Mesenchymal stem cell (in vitro differentiated cells and primary cell): ENCODE measurements at regions not wholly inside any gene's neighbourhood (a gene's known extent, or its start where the extent isn't known, plus 50 kb on each side); places are given as distances from the start of the nearest gene placed in this dataset.

Source experiments
- DNase-seq: peaks from one replicate; pipeline ENCODE4 v3.0.0-alpha.2; 2013
- H2AFZ ChIP-seq: one replicate; pipeline ENCODE4 v1.6.1; 2013; ENCODE audit warnings: low read depth, mild to moderate bottlenecking, control low read depth, inconsistent platforms, low read length, moderate library complexity
- H2AK5ac ChIP-seq: 2 replicates; pipeline ENCODE4 v1.6.1; 2013; ENCODE audit warnings: low read length, moderate library complexity, mild to moderate bottlenecking, inconsistent platforms; ENCODE audit not compliant: severe bottlenecking
- H2BK120ac ChIP-seq: one replicate; pipeline ENCODE4 v1.6.1; 2013; ENCODE audit warnings: low read depth, mild to moderate bottlenecking, inconsistent platforms, low read length, moderate library complexity
- H2BK12ac ChIP-seq, 2 experiments: one replicate each; pipeline ENCODE4 v1.6.1; 2013; ENCODE audit warnings: inconsistent platforms in 2 of 2, low read length in 2 of 2, mild to moderate bottlenecking in 2 of 2, moderate library complexity in 2 of 2, control low read depth in 1 of 2
- H2BK15ac ChIP-seq: one replicate; pipeline ENCODE4 v1.6.1; 2013; ENCODE audit warnings: mild to moderate bottlenecking, low read depth, inconsistent platforms; ENCODE audit not compliant: poor library complexity, severe bottlenecking
- H2BK5ac ChIP-seq: 2 replicates; pipeline ENCODE4 v1.6.1; 2013; ENCODE audit warnings: low read depth, mild to moderate bottlenecking, low read length, control low read depth, inconsistent platforms; ENCODE audit not compliant: poor library complexity, severe bottlenecking
- H3K14ac ChIP-seq, 2 experiments: one replicate each; pipeline ENCODE4 v1.6.1; 2013; ENCODE audit warnings: inconsistent platforms in 2 of 2, low read length in 2 of 2, control low read depth in 1 of 2, mild to moderate bottlenecking in 1 of 2, moderate library complexity in 1 of 2
- H3K18ac ChIP-seq, 2 experiments: one replicate each; pipeline ENCODE4 v1.6.1; 2013; ENCODE audit warnings: inconsistent platforms in 2 of 2, low read length in 2 of 2, control low read depth in 1 of 2, low read depth in 1 of 2, mild to moderate bottlenecking in 1 of 2
- H3K23ac ChIP-seq, 2 experiments: one replicate each; pipeline ENCODE4 v1.6.1; 2013; ENCODE audit warnings: inconsistent platforms in 2 of 2, low read length in 2 of 2, mild to moderate bottlenecking in 2 of 2, moderate library complexity in 2 of 2, control low read depth in 1 of 2
- H3K27ac ChIP-seq: 2 replicates; pipeline ENCODE4 v1.5.1; 2013; ENCODE audit warnings: mild to moderate bottlenecking, moderate library complexity, low read length, control low read depth, inconsistent platforms; ENCODE audit not compliant: poor library complexity, severe bottlenecking
- H3K27me3 ChIP-seq, 2 experiments: 2 replicates each; pipeline versions ENCODE4 v1.6.1 to v1.7.0; 2013; ENCODE audit warnings: low read length in 2 of 2, mild to moderate bottlenecking in 2 of 2, moderate library complexity in 2 of 2, control low read depth in 1 of 2, inconsistent platforms in 1 of 2; ENCODE audit not compliant: control insufficient read depth in 1 of 2, insufficient read depth in 1 of 2
- H3K36me3 ChIP-seq, 2 experiments: 2 replicates each; pipeline versions ENCODE4 v1.6.1 to v1.7.0; 2013; ENCODE audit warnings: low read length in 2 of 2, control low read depth in 1 of 2, inconsistent platforms in 1 of 2, low read depth in 1 of 2, mild to moderate bottlenecking in 1 of 2; ENCODE audit not compliant: insufficient read depth in 2 of 2, control insufficient read depth in 1 of 2
- H3K4ac ChIP-seq, 2 experiments: one replicate each; pipeline ENCODE4 v1.6.1; 2013; ENCODE audit warnings: inconsistent platforms in 2 of 2, low read length in 2 of 2, mild to moderate bottlenecking in 2 of 2, moderate library complexity in 2 of 2, control low read depth in 1 of 2, low read depth in 1 of 2
- H3K4me1 ChIP-seq: 2 replicates; pipeline ENCODE4 v1.6.1; 2013; ENCODE audit warnings: low read depth, low read length, control low read depth; ENCODE audit not compliant: control insufficient read depth, insufficient read depth
- H3K4me2 ChIP-seq: 2 replicates; pipeline ENCODE4 v1.6.1; 2013; ENCODE audit warnings: low read length, mild to moderate bottlenecking, inconsistent platforms; ENCODE audit not compliant: poor library complexity, severe bottlenecking
- H3K4me3 ChIP-seq, 2 experiments: 2 replicates each; pipeline versions ENCODE4 v1.5.1 to v1.7.0; 2013; ENCODE audit warnings: low read length in 2 of 2, mild to moderate bottlenecking in 2 of 2, control low read depth in 1 of 2, low read depth in 1 of 2; ENCODE audit not compliant: insufficient read depth in 1 of 2
- H3K79me1 ChIP-seq: replicated peaks from 2 replicates; pipeline ENCODE4 v1.6.1; 2013; ENCODE audit warnings: mild to moderate bottlenecking, control low read depth, low read length, inconsistent platforms; ENCODE audit not compliant: poor library complexity, severe bottlenecking
- H3K9ac ChIP-seq: 2 replicates; pipeline ENCODE4 v1.7.0; 2013; ENCODE audit warnings: mild to moderate bottlenecking, low read length, moderate library complexity
- H3K9me3 ChIP-seq: 2 replicates; pipeline ENCODE4 v1.7.0; 2013; ENCODE audit warnings: mild to moderate bottlenecking, low read length; ENCODE audit not compliant: control insufficient read depth
- H4K8ac ChIP-seq: one replicate; pipeline ENCODE4 v1.6.1; 2013; ENCODE audit warnings: inconsistent platforms, mild to moderate bottlenecking, low read length, moderate library complexity
- H4K91ac ChIP-seq: one replicate; pipeline ENCODE4 v1.6.1; 2013; ENCODE audit warnings: mild to moderate bottlenecking, low read length, inconsistent platforms
- WGBS: methylation state at CpG from one replicate; pipeline ENCODE4 v1.1.7; 2013; ENCODE audit warnings: mixed read lengths; 5-methylcytosine and 5-hydroxymethylcytosine counted together

GRCh38 chr10:106473129-106473685 lies 691.3 kb downstream of the SORCS1 start:
- H3K23ac ChIP-seq: no peak overlapping the region
- no peak overlapping the region for H3K18ac ChIP-seq
- H4K91ac ChIP-seq: no peak overlapping the region
- H3K36me3 ChIP-seq: no peaks in the 10 kb centered on the region
- H2BK12ac ChIP-seq: no peak overlapping the region
- no peaks in the 10 kb centered on the region for H3K4me1 ChIP-seq
- H2BK15ac ChIP-seq: no peak overlapping the region
- DNase-seq: no peak
- no peak overlapping the region for H2BK120ac ChIP-seq
- H2AFZ ChIP-seq: no peak overlapping the region
- H4K8ac ChIP-seq: no peak overlapping the region
- no peak overlapping the region for H2BK5ac ChIP-seq
- 100% methylated on average over 1 of the region's 3 CpGs for WGBS
- H3K27ac ChIP-seq: no peak overlapping the region
- no peak overlapping the region for H2AK5ac ChIP-seq
- H3K4me3 ChIP-seq: no peak overlapping the region
- H3K4me2 ChIP-seq: no peak overlapping the region
- H3K79me1 ChIP-seq: no peaks in the 10 kb centered on the region
- no peaks in the 10 kb centered on the region for H3K9me3 ChIP-seq
- no peaks in the 10 kb centered on the region for H3K27me3 ChIP-seq
- no peak overlapping the region for H3K9ac ChIP-seq
- no peak overlapping the region for H3K4ac ChIP-seq
- H3K14ac ChIP-seq: no peak overlapping the region

- no peaks in the 10 kb centered on the region for H3K9me3 ChIP-seq
- no peak overlapping the region for H3K4me3 ChIP-seq
- no peak overlapping the region for H3K9ac ChIP-seq
- H3K4me1 ChIP-seq: no peaks in the 10 kb centered on the region
- no peaks in the 10 kb centered on the region for H3K79me1 ChIP-seq
- H3K14ac ChIP-seq: no peak overlapping the region
- H3K18ac ChIP-seq: no peak overlapping the region
- no peaks in the 10 kb centered on the region for H3K27me3 ChIP-seq
- no peak overlapping the region for H2BK12ac ChIP-seq
- H4K91ac ChIP-seq: no peak overlapping the region
- WGBS: 82% methylated on average over 6 of the region's 6 CpGs
- H3K36me3 ChIP-seq: no peaks in the 10 kb centered on the region
- no peak overlapping the region for H3K27ac ChIP-seq
- no peak overlapping the region for H2AK5ac ChIP-seq
- no peak for DNase-seq
- H2BK15ac ChIP-seq: no peak overlapping the region
- H3K4me2 ChIP-seq: no peak overlapping the region
- H2AFZ ChIP-seq: no peak overlapping the region
- H3K4ac ChIP-seq: no peak overlapping the region
- H3K23ac ChIP-seq: no peak overlapping the region
- no peak overlapping the region for H4K8ac ChIP-seq
- H2BK5ac ChIP-seq: no peak overlapping the region
- H2BK120ac ChIP-seq: no peak overlapping the region
These were observed 697.0 kb downstream of the SORCS1 start for GRCh38 chr10:106467506-106467905.

DNA sequence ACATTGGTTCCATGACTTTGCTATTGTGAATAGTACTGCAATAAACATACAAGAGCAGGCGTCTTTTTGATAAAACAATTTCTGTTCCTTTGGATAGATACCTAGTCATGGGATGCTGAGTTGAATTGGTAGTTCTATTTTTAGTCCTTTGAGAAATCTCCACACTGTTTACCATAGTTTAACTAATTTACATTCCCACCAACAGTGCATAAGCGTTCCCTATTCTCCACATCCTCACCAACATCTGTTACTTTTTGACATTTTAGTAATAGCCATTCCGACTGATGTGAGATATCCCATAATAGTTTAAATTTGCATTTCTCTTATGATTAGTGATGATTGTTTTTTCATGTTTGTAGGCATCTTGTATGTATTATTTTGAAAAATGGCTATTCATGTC lies 707.0 kb downstream of the SORCS1 start:
- no peak overlapping the region for H2BK12ac ChIP-seq
- H3K14ac ChIP-seq: no peak overlapping the region
- H2BK120ac ChIP-seq: no peak overlapping the region
- no peak overlapping the region for H2BK5ac ChIP-seq
- H3K27ac ChIP-seq: no peak overlapping the region
- WGBS: 83% methylated on average over 1 of the region's 3 CpGs
- no peak overlapping the region for H3K4me2 ChIP-seq
- H3K9me3 ChIP-seq: no peaks in the 10 kb centered on the region
- no peak overlapping the region for H4K8ac ChIP-seq
- no peak overlapping the region for H3K4me3 ChIP-seq
- H3K4ac ChIP-seq: no peak overlapping the region
- no peak overlapping the region for H2AK5ac ChIP-seq
- H3K18ac ChIP-seq: no peak overlapping the region
- H3K4me1 ChIP-seq: no peaks in the 10 kb centered on the region
- H4K91ac ChIP-seq: no peak overlapping the region
- no peak overlapping the region for H3K23ac ChIP-seq
- H3K27me3 ChIP-seq: no peaks in the 10 kb centered on the region
- no peaks in the 10 kb centered on the region for H3K79me1 ChIP-seq
- no peak overlapping the region for H3K9ac ChIP-seq
- H2AFZ ChIP-seq: no peak overlapping the region
- no peak overlapping the region for H2BK15ac ChIP-seq
- H3K36me3 ChIP-seq: no peaks in the 10 kb centered on the region
- no peak for DNase-seq

DNA sequence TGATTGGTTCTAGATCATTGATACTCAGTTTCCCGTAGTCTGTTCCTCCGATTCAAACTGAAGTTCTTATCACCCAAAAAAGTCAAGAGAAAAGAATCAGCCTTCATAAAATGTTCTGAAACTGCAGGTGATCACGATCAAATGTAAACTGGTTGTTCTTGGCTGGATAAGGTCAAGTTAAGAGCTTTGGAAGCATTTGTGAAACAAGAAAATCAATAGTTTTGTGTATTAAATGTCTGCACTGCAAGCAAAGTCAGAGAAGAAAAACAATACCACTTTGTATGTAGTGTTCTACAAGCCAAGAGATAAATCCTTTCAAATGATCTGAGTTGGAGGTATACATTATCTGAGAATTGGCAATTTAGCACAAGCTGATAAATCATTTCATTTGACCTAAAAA lies 710.3 kb downstream of the SORCS1 start:
- Histone ChIP-seq H2AFZ (no peak overlapping the region), H3K4me3 (no peak overlapping the region), H3K4me2 (no peak overlapping the region), H3K4me1 (no peaks in the 10 kb centered on the region), H3K79me1 (no peaks in the 10 kb centered on the region), H2BK12ac (no peak overlapping the region), H3K23ac (no peak overlapping the region), H2BK120ac (no peak overlapping the region), H2AK5ac (no peak overlapping the region), H2BK15ac (no peak overlapping the region), H2BK5ac (no peak overlapping the region), H4K8ac (no peak overlapping the region), H3K9me3 (no peaks in the 10 kb centered on the region), H4K91ac (no peak overlapping the region), H3K4ac (no peak overlapping the region), H3K36me3 (no peaks in the 10 kb centered on the region), H3K27me3 (no peaks in the 10 kb centered on the region), H3K9ac (no peak overlapping the region), H3K27ac (no peak overlapping the region), H3K14ac (no peak overlapping the region), H3K18ac (no peak overlapping the region)
- 73% methylated on average over 1 of the region's 3 CpGs for WGBS
- no peak for DNase-seq
